Ishikawa (cell line): ENCODE measurements at regions not wholly inside any gene's neighbourhood (a gene's known extent, or its start where the extent isn't known, plus 50 kb on each side); places are given as distances from the start of the nearest gene placed in this dataset.

ENCODE experiments used
- EP300 ChIP-seq: IDR thresholded peaks from 2 replicates; pipeline ENCODE4 v1.6.1; 2012; ENCODE audit warnings: borderline replicate concordance
- TAF1 ChIP-seq: IDR thresholded peaks from 2 replicates; pipeline ENCODE4 v1.6.1; 2012; ENCODE audit warnings: low read depth, mild to moderate bottlenecking

DNA sequence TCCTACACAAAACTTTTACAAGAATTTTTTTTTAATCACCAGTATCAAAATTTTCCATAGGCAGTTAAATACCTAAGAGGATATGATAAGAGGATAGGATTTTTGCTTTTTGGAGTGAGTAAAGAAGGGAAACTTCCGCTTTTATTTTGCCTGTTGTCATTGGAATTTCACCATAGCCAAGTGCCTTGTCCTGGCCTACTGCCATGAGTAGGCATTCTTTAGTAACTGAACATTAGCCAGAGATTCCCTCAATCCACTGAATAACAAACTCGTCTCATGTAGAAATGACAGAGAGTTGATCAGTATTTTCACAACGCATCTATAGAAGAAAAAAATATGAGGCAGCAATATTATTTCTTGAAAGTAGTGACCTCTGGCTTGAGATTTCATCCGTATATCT is 289.6 kb upstream of the ADAMTSL1 start:
- TF ChIP-seq TAF1: no peak
- no peak for TF ChIP-seq EP300
